ENCODE measurements at regions not wholly inside any gene's neighbourhood (a gene's known extent, or its start where the extent isn't known, plus 50 kb on each side); places are given as distances from the start of the nearest gene placed in this dataset.
"Not testable (repeated sequence)": the region's sequence is repeated elsewhere in the genome, so short reads cannot be mapped to it uniquely, and the experiment has no call there.

DNA sequence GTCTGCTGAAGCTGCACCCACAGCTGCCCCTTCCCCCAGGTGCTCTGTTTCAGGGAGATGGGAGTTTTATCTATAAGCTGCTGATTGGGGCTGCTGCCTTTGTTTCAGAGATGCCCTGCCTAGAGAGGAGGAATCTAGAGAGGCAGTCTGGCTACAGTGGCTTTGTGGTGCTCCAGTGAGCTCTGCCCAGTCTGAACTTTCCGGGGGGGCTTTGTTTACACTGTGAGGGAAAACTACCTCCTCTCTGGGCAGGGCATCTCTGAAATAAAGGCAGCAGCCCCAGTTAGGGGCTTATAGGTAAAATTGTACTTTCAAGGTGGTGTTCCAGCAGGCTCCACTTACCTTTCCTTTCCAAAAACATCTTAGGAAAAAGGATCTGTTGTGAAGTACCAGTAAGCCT, 242.2 kb downstream of the SPRY1 start:
- DNase-seq (ENCODE audit: low read depth), result no peak

DNA sequence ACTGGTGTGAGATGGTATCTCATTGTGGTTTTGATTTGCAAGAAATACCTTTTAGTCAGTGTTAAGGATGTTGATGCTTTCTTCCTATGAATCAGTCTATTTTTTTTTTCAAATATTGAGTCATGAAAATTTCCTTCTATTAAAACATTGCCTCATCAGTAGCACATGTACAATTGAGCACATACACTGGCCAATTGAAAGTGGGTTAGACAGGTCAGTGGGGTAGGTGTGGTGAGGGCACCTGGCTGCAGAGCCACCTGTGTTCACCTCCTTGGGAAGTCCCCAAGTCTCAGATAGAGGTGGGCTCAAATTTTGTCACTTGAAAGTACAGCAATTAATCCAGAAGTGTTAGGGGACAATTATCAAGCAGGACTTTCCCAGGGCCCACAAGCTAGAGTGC, 243.7 kb downstream of the SPRY1 start:
- DNase-seq (ENCODE audit: low read depth), result peak; percentile 62

DNA sequence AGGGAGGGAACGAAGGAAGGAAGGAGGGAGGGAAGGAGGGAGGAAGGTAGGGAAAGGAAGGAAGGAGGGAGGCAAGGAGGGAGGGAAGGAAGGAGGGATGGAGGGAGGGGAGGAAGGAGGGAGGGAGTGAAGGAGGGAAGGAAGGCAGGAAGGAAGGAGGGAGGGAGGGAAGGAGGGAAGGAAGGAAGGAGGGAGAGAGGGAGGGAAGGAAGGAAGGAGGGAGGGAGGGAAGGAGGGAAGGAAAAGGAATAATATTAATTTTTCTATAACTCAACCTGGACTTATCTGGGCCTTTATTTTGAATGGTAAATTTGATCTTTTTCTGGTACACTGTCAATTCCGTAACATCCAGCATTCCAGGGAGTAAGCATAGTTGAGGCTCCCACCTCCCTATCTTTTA, 244.2 kb downstream of the SPRY1 start:
- DNase-seq (ENCODE audit: low read depth), result no peak

DNA sequence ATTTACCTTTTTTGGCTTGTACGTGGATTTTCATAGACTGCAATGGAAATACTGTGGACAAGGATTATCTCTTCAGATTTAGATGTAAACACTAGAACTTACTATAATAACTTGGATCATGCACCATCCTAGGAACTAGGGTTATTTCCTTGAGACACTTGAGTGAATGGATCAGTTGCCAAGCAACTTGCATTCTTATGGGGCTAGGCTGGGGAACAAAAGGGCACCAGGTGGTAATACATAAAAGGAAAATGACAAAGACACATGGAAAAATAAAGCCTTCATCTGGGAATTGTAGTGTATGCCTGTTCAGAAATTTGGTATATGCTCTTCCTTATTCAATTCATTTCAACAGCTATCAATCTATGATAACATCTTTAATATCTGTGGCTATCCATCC, 247.1 kb downstream of the SPRY1 start:
- DNase-seq (ENCODE audit: low read depth), result no peak

DNA sequence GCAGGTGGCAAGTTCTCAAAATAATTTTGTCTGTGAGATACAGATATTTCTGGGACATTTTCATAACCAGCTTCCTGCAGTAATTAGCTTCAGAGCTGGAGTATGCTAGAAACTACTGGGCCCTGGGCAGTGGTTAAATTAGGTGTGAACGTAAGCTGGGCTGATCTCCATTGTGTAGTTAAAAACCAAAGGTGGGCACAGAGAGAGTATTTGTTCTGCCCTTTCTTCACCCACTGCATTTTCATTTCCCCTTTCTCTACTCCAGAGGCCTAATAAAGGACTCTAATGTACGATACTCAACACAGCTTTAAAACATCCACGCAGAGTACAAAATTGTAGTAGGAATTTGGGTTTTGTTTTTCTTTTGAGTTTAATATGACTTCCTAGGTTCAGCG, 252.7 kb downstream of the SPRY1 start:
- no peak for DNase-seq (ENCODE audit: low read depth)

DNA sequence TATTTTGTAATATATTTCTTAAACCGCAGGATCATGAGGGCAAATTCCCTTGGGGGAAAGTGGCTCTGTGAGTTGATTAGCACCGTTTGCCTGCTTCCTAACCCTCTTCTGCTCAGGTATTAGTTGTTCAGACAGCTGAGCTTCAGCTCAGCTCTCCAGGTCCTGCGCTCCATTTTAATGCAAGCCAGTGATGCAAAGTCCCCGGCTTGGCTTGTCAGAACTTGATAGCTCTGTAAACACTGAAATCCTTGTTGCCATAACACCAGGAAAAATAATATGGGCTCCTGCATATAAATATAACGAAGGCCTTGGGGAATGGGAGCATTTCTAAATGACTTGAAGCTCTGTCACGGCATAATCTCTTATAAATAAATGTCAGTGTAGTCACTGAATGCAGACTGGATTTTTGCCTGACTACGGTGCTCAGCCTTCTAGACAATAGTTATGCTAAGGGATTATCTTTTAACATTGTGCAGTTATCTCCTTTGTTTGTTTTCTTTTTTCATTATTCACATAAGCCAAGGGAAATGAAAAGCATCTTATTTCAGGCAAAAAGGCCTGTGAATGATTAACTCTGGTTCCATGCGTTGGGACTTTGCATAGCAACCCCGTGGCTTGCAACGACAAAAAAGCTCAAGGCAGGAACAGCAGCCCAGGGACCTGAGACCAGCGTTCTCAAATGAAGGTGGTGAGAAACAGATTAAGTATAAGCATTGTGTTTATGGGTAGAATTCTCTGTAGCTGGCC, 253.2 kb downstream of the SPRY1 start:
- peak; percentile 88 for DNase-seq (ENCODE audit: low read depth)

DNA sequence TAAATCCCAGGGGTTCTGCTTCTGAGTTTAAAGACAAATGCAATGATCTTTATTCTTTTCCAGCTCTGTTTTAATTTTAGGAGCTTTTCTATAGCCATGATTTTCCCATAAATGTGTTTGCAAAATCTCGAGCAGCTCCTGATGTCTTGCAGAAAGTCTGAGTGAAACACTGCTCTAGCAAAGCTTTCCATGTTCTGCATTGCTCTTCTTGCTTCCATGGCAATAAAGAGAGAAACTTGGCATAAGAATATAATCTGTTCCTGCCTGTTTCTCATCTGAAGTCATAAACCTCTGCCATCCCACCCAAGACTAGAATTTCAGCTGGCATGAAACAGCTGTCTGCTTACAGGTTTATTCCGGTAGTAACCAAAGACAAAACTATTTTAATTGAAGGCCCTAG, 254.5 kb downstream of the SPRY1 start:
- no peak for DNase-seq (ENCODE audit: low read depth)

DNA sequence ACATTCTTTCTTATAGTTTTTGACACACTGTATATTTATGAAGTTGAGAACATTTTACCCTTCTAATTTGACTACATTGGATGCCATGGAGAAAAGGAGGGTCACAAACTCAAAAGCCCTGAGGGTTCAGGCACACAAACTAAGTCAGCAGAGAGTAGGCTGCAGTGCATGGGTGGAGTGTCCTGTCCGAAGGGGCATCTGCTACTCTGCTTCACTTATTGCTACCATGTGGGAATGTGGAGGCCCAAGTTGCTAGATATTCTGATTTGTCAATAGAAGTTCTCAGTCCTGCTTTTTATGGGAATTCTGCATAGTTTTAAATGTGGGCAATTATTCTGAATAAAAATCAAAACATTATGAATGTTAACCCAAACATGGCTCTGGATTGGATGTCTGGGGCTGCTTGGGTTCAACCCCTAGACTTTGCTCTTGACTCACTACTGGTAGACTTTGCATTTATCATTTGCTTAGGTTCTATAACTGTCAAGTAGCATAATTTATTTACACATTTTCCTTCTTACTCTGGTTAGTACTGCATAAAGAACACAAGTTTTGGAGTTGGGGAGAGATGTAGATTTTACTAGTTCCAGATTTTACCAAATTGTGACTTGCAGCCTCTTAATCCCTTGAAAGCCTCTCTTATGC, 255.1 kb downstream of the SPRY1 start:
- DNase-seq (ENCODE audit: low read depth), result peak; percentile 49

DNA sequence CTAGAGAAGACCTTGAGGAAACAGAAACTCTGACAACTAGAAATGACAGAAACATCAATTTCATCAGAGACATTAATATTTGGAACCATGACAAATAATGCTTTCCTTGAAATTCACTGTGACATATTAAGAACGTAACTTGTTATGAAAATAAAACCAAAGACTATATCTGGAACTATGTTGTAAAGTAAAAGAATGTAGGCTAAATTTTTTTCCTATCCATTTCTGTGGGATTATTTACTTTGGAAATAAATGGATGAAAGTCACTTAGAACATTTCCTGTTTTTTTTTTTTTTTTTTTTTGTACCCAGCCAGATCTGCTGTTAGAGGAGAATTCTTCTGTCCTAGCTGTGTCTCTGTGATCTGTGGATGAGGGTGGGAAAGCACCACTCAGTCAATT, 255.9 kb downstream of the SPRY1 start:
- peak; percentile 79 for DNase-seq (ENCODE audit: low read depth)

DNA sequence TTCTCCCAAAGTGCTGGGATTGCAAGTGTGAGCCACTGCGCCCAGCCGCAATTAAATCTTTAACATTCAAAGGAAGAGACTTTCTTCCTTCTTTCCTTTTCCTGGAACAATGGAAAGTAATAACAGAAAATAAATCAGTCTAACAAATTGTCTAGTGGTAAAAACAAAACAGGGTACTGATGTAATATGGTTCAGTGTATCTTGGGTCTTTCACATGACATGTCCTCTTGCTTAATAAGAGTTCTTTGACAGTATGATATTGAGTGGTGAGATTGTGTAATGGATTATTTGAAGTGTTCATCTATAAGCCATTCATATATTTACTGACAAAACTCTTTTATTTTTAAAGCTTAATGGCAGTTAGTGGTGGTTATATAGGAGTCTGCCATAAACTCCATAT, 256.6 kb downstream of the SPRY1 start:
- no peak for DNase-seq (ENCODE audit: low read depth)

DNA sequence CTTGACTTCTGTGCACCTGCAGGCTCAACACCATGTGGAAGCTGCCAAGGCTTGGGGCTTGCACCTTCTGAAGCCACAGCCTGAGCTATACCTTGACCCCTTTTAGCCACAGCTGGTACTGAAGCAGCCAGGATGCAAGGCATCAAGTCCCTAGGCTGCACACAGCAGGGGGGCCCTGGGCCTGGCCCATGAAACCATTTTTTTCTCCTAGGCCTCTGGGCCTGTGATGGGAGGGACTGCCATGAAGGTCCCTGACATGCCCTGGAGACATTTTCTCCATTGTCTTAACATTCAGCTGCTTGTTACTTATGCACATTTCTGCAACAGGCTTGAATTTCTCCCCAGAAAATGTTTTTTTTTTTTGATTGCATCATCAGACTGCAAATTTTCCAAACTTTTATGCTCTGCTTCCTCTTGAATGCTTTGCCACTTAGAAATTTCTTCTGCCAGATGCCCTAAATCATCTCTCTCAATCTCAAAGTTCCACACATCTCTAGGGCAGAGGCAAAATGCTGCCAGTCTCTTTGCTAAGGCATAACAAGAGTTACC, 260.2 kb downstream of the SPRY1 start:
- DNase-seq (ENCODE audit: low read depth), result peak; percentile 34

DNA sequence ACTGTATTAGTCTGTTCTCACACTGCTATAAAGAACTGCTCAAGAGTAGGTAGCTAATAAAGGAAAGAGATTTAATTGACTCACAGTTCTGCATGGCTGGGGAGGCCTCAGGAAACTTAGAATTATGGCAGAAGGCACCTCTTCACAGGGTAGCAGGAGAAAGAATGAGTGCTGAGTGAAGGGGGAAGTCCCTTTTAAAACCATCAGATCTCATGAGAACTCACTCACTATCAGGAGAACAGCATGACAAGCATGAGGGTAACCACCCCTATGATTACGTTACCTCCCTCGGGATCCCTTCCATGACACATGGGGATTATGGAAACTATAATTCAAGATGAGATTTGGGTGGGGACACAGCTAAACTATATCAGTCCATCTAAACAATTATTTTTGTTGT, 261.0 kb downstream of the SPRY1 start:
- not testable (repeated sequence) for DNase-seq (ENCODE audit: low read depth)

DNA sequence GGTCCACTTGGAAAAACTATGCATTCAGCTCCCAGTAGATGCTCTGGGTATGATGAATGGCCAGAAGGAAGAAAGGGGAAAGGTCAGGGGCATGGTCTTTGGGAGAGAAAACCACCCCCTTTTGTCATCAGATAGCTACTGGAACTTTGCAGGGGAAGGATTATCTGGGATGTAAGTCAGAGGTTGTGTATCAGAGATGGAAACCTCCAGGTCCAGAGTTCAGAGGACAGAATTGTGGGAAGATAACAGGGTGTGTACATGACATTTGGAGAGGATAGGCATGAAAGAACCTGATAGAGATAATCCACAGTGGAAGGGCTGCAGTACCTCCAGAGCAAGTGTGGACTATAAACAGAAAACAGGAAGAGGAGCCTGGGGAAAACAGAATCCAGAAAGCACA, 262.7 kb downstream of the SPRY1 start:
- DNase-seq (ENCODE audit: low read depth), result no peak

DNA sequence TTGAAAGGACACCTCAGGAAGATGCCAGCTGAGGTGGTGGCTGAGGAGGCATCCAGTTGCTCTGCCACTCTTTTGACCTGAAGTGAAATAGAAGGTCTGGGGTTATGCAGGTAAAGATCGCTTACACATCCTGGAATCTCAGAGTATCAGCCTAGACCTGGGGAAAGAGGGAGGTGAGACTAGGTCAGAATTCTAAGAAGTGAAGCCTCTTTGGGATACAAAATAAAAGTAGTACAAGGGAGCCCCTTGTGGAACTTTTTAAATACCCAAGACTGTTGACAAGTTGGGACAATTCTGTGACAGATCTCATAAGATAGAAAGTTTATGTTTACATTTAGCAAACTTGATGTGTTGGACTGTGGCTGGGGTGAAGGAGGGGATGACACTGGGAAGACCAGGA, 263.1 kb downstream of the SPRY1 start:
- peak; percentile 20 for DNase-seq (ENCODE audit: low read depth)

DNA sequence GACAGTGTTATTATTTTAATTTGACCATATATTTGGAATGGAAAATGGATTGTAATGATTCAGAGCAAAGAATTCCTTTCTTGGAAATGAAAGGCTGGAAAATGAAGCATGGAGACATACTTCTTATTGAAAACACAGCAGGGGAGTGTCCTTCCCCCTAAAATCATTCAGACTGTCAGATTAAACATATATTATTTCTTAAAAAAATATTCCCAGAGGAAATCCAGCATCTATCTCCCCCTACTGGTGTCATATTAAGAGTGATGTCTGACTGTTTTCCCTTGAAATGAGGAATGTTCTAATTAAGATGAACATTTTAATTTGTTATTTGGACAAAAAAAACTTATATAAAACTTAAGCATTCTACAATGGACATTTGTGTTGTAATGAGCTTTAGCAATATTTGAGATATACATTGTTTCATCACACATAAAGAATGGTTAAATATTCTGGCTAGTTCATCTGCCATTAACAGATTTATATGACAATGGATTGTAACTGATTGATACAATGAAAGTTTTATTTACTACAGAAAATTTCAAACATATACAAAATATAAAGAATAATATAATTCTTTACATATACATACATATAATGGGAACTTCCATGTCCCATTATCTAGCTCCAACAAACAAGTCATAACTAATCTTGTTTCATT, 264.6 kb downstream of the SPRY1 start:
- DNase-seq (ENCODE audit: low read depth), result peak; percentile 39

DNA sequence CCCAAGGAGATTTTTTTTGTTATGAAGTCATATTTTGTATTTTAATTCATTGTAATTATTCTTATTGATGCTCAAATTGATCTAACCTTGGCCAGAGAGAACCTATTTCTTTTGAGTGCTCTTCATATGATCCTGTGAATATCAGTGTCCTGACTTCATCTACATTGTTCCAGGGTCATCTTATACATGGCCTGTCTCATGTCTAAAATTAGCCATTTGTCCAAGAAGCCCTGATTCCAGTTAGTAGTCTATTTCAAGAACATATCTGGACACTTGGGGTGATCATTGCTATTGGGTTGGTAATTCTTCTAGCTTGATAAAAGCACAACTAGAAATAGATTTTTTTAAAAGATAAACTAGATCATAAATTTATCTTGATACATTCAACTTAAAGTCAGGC, 266.2 kb downstream of the SPRY1 start:
- DNase-seq (ENCODE audit: low read depth), result no peak

DNA sequence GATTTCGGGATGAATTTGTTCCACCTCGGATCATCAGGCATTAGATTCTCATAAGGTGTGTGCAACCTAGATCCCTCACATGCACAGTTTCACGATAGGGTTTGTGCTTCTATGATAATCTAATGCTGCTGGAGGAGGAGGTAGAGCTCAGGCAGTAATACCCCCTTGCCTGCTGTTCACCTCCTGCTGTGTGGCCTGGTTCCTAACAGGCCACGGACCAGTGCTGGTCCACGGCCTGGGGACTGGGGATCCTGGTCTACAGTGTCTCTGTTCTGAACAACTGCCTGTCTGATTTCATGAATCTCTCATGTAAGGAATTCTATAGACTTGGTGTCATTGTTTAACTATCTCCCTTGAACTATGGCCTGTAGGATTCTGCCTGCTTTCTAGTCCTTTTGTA, 269.9 kb downstream of the SPRY1 start:
- no peak for DNase-seq (ENCODE audit: low read depth)

DNA sequence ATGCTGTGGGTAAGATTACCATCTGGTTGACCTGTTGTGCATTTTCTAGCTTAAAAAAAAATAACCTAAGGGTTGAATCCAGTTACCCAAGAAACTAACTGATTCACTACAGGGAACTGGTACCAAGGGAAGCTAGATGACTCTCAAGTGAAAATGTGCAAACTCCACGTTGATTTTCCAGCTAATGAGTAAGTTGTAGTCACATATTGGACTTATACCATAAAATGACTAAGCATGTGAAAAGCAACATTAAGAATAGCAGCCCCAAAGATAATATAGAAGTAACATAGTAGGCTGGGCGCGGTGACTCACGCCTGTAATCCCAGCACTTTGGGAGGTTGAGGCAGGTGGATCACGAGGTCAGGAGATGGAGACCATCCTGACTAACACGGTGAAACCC, 270.9 kb downstream of the SPRY1 start:
- DNase-seq (ENCODE audit: low read depth), result peak; percentile 49

DNA sequence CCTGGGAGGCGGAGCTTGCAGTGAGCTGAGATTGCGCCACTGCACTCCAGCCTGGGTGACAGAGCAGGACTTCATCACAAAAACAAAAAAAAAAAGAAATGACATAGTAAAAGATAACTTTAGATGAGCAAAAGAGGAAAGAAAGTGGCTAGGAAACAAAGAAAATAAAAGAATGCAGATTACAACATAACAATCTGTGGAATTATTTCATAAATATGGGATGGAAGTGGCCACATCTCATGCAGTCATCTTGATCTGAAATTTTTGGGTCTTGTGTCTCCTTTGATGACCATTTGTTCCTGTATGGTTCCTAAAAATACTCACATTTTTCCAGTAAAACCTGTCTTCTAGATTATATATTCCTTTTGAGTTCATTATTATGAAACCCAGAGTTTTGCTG, 271.4 kb downstream of the SPRY1 start:
- no peak for DNase-seq (ENCODE audit: low read depth)

DNA sequence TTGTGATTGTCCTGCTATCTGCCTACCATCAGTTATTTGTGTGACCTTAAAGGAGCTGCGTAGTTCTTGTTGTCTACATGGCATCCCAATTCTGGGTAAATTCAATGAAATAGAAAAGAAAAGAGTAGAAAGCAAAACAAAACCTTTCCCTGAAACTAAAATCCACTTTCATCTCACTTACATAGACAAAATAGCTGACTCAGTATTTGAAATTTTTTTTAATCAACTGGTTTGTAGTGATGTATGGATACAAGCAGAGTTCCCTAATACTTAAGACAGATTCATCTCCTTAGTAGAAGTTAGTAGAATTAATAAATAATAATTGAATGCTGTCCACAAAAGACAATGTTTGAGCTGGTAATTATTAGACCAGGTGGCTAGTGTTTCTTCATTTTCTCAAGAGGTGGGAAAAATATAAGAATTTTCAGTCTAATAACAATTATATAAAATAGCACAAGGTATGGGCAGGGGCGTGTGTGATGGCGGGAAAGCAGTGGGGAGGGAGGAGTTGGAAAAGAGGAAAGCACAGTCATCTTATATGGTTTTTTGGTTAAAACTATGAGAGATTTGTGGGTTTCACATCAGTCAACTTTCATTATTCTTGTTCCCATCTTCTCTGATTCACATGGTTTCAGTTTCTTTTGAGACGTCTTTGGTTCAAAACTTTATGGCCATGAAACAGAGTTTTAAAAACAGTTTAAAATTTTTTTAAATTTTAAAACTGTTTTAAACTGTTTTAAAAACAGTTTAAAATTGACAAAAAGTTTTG, 275.2 kb downstream of the SPRY1 start:
- DNase-seq (ENCODE audit: low read depth), result no peak

DNA sequence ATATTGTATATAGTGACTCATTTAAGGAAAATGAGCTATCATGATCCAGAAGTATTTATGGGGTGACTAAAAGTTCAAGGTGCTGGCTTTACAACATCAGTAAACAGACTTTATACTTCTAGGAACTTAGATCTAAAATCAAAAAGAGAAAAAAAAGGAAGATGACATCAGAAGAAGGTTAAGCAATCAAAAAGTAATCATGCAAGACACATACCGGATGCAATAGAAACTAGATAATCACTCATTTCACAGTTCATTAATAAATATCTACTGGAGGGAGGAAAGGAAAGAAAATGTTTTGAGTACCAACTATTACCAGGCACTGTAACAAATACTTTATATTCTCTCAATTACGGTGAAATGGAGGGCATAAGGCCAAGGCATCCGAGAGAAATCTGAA, 276.4 kb downstream of the SPRY1 start:
- peak; percentile 34 for DNase-seq (ENCODE audit: low read depth)

DNA sequence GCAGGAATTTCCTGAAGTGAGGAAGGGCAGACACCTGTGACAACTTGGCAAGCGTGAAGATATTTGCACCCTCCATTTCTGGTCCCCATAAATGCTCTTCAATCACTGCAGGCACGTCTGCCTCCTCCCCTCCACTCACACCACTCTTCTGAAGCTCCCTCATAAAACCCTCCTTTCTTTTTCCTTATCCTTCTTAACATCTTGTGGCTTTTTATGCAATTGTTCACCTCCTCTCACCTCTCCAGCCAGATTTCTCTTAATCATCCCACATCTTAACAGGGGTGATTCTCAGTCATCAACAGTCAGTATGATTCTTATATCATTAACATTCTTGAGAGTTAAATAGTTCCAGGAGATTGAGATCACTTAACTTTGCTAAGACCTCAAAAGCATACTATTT, 277.4 kb downstream of the SPRY1 start:
- peak; percentile 57 for DNase-seq (ENCODE audit: low read depth)
